CD14-positive monocyte (primary cell): ENCODE measurements at regions not wholly inside any gene's neighbourhood (a gene's known extent, or its start where the extent isn't known, plus 50 kb on each side); places are given as distances from the start of the nearest gene placed in this dataset.

Source experiments
- DNase-seq, 3 donors: peaks; one replicate each; pipeline ENCODE4 v3.0.0-alpha.2; 2011 to 2022
- H2AFZ ChIP-seq: 2 replicates; pipeline ENCODE4 v1.6.0; 2012; ENCODE audit warnings: mild to moderate bottlenecking, low read depth, low read length, inconsistent platforms; ENCODE audit not compliant: insufficient read depth, poor library complexity, severe bottlenecking
- H3K27ac ChIP-seq, 2 donors: 1 replicate in 1 of 2; 2 replicates in 1 of 2; pipeline ENCODE4 v1.5.1; 2012 to 2013; ENCODE audit warnings: low read length in 2 of 2, control low read depth in 1 of 2, inconsistent platforms in 1 of 2, low read depth in 1 of 2, mild to moderate bottlenecking in 1 of 2
- H3K27me3 ChIP-seq, 2 donors: one replicate each; pipeline versions ENCODE4 v1.6.0 to v1.6.1; 2011 to 2013; ENCODE audit warnings: low read length in 2 of 2; ENCODE audit not compliant: control insufficient read depth in 2 of 2, insufficient read depth in 2 of 2
- H3K36me3 ChIP-seq, 2 donors: replicated peaks in 1 of 2; 1 replicate in 1 of 2; 2 replicates in 1 of 2; pipeline versions ENCODE4 v1.5.1 to v1.6.1; 2012 to 2013; ENCODE audit warnings: low read length in 2 of 2, control low read depth in 1 of 2, inconsistent platforms in 1 of 2, mild to moderate bottlenecking in 1 of 2; ENCODE audit not compliant: insufficient read depth in 2 of 2, control insufficient read depth in 1 of 2
- H3K4me1 ChIP-seq, 2 donors: 1 replicate in 1 of 2; 2 replicates in 1 of 2; pipeline versions ENCODE4 v1.5.1 to v1.6.1; 2012 to 2013; ENCODE audit warnings: low read length in 2 of 2, control low read depth in 1 of 2, inconsistent platforms in 1 of 2, mild to moderate bottlenecking in 1 of 2, moderate library complexity in 1 of 2; ENCODE audit not compliant: insufficient read depth in 2 of 2, control insufficient read depth in 1 of 2
- H3K4me2 ChIP-seq: replicated peaks from 2 replicates; pipeline ENCODE3; 2012; ENCODE audit warnings: low read length, moderate library complexity, mild to moderate bottlenecking; ENCODE audit not compliant: poor library complexity, severe bottlenecking; ENCODE audit errors: extremely low read depth
- H3K4me3 ChIP-seq, 3 experiments: fragments of 200-600 bp in 1 of 3; sonication (generic) in 1 of 3; replicated peaks in 1 of 3; 1 replicate in 2 of 3; 2 replicates in 1 of 3; pipeline ENCODE4 v1.5.1; 2011 to 2013; ENCODE audit warnings: low read length in 3 of 3, mild to moderate bottlenecking in 3 of 3, control low read depth in 2 of 3, low read depth in 2 of 3, inconsistent platforms in 1 of 3, moderate library complexity in 1 of 3
- H3K79me2 ChIP-seq: 2 replicates; pipeline ENCODE4 v1.6.0; 2012; ENCODE audit warnings: mild to moderate bottlenecking, control low read depth, inconsistent platforms, low read length, moderate library complexity; ENCODE audit not compliant: insufficient read depth
- H3K9ac ChIP-seq: 2 replicates; pipeline ENCODE4 v1.6.0; 2017; ENCODE audit warnings: low read length, mild to moderate bottlenecking; ENCODE audit not compliant: insufficient read depth, poor library complexity, severe bottlenecking
- H3K9me3 ChIP-seq, 2 donors: replicated peaks in 1 of 2; 1 replicate in 1 of 2; 2 replicates in 1 of 2; pipeline versions ENCODE4 v1.5.1 to v1.6.1; 2012 to 2013; ENCODE audit warnings: low read length in 2 of 2, control low read depth in 1 of 2; ENCODE audit not compliant: control insufficient read depth in 1 of 2, insufficient read depth in 1 of 2
- H4K20me1 ChIP-seq: 2 replicates; pipeline ENCODE4 v1.6.0; 2012; ENCODE audit warnings: mild to moderate bottlenecking, low read length, control low read depth, moderate library complexity; ENCODE audit not compliant: insufficient read depth
- H3K27ac Mint-ChIP-seq, 7 donors: one replicate each; pipeline ENCODE4 v1.8.0; 2020; ENCODE audit warnings: mild to moderate bottlenecking in 7 of 7, mixed read lengths in 7 of 7, moderate library complexity in 6 of 7, inconsistent platforms in 2 of 7
- H3K27me3 Mint-ChIP-seq, 3 donors: one replicate each; pipeline ENCODE4 v1.8.0; 2021 to 2022; ENCODE audit warnings: low read depth in 3 of 3, mild to moderate bottlenecking in 3 of 3, mixed read lengths in 3 of 3, moderate library complexity in 3 of 3, inconsistent platforms in 1 of 3
- H3K36me3 Mint-ChIP-seq, 2 donors: one replicate each; pipeline ENCODE4 v1.8.0; 2020; ENCODE audit warnings: mixed read lengths in 2 of 2, inconsistent platforms in 1 of 2, mild to moderate bottlenecking in 1 of 2
- H3K4me1 Mint-ChIP-seq: one replicate; pipeline ENCODE4 v1.8.0; 2020; ENCODE audit warnings: mild to moderate bottlenecking, mixed read lengths
- H3K4me3 Mint-ChIP-seq, 2 donors: one replicate each; pipeline ENCODE4 v1.8.0; 2020; ENCODE audit warnings: mild to moderate bottlenecking in 2 of 2, mixed read lengths in 2 of 2, moderate library complexity in 1 of 2
- H3K9me3 Mint-ChIP-seq, 7 donors: one replicate each; pipeline ENCODE4 v1.8.0; 2020 to 2022; ENCODE audit warnings: mixed read lengths in 7 of 7, mild to moderate bottlenecking in 6 of 7, moderate library complexity in 6 of 7, inconsistent platforms in 2 of 7
- WGBS: methylation state at CpG from one replicate; pipeline ENCODE4 v1.1.5; 2013; ENCODE audit warnings: missing lambda C conversion rate; ENCODE audit not compliant: insufficient coverage; 5-methylcytosine and 5-hydroxymethylcytosine counted together
- intact Hi-C, 2 donors: fragments of 100-400 bp; cut with micrococcal nuclease; formaldehyde crosslinking; loops; one replicate each; pipeline versions ENCODE4 v1.15.0 to v1.15.1; 2023
- TF ChIP-seq, protein P1 (sequence below): fragments of 200-600 bp; IDR thresholded peaks from one replicate; pipeline ENCODE4 v1.8.0; 2022; ENCODE audit warnings: antibody characterized with exemption, mild to moderate bottlenecking

DNA sequence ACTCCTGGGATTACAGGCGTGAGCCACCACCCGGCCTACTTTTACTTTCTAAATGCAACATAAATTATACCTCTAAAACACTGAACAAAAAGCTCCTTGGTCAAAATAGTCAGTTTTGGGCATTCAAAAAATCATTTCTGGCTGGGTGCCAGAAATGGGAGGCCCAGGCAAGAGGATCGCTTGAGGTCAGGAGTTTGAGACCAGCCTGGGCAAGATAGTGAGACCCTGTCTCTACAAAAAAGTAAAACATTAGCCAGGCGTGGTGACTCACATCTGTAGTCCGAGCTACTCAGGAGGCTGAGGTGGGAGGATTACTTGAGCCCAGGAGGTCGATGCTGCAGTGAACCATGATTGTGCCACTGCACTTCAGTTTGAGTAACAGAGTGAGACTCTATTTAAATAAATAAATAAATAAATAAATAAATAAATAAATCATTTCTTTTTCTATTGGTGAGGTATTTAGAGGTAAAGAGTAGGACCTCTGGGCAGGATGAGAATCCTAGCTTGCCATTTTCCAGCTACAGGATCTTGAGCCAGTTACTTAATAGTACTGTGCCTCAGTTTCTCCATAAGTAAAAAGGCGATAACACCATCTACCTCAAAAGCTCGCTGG is 87.6 kb downstream of the SKIDA1 start:
- Mint-ChIP-seq H3K9me3 (peaks cover 0 to 3% (median 0%) of the 10 kb centered on the region in 7 donors), H3K4me1 (no peaks in the 10 kb centered on the region), H3K36me3 (no peaks in the 10 kb centered on the region), H3K27ac (no peak overlapping the region), H3K4me3 (no peak overlapping the region), H3K27me3 (peaks cover 0 to 3% (median 3%) of the 10 kb centered on the region in 3 donors)
- WGBS, result 100% methylated on average over 2 of the region's 8 CpGs
- Histone ChIP-seq H3K9ac (no peak overlapping the region), H3K27ac (no peak overlapping the region), H4K20me1 (no peaks in the 10 kb centered on the region), H3K27me3 (no peaks in the 10 kb centered on the region), H2AFZ (no peak overlapping the region), H3K4me2 (no peak overlapping the region), H3K4me3 (no peak overlapping the region), H3K4me1 (no peaks in the 10 kb centered on the region), H3K79me2 (no peaks in the 10 kb centered on the region), H3K9me3 (no peaks in the 10 kb centered on the region), H3K36me3 (no peaks in the 10 kb centered on the region)
- no peak for DNase-seq
- intact Hi-C loops, result no loop called here
- TF ChIP-seq, protein P1, sequence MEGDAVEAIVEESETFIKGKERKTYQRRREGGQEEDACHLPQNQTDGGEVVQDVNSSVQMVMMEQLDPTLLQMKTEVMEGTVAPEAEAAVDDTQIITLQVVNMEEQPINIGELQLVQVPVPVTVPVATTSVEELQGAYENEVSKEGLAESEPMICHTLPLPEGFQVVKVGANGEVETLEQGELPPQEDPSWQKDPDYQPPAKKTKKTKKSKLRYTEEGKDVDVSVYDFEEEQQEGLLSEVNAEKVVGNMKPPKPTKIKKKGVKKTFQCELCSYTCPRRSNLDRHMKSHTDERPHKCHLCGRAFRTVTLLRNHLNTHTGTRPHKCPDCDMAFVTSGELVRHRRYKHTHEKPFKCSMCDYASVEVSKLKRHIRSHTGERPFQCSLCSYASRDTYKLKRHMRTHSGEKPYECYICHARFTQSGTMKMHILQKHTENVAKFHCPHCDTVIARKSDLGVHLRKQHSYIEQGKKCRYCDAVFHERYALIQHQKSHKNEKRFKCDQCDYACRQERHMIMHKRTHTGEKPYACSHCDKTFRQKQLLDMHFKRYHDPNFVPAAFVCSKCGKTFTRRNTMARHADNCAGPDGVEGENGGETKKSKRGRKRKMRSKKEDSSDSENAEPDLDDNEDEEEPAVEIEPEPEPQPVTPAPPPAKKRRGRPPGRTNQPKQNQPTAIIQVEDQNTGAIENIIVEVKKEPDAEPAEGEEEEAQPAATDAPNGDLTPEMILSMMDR, result no peak

DNA sequence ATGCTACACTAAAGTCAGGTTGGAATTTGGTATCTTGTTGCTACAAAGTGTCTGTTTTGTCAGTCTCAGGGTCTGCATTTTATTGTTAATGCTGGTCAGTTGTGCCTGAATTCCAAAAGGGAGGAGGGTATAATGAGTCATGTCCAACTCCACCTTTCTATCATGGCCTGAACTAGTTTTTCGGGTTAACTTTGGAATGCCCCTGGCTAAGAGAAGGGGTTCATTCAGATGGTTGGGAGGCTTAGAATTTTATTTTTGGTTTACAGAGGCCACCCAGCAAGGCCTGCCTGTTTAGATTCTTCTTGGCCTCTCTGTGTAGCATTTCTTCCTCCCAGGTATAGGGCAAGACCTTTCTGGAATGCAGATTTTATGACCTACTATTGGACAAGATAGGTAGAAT is 93.2 kb downstream of the SKIDA1 start:
- no peaks in the 10 kb centered on the region for H3K36me3 ChIP-seq

More for the DNA sequence above, 93.2 kb downstream of the SKIDA1 start:
- H3K27ac ChIP-seq, result no peak overlapping the region
- H3K4me3 Mint-ChIP-seq, result no peak overlapping the region
- no peak overlapping the region for H2AFZ ChIP-seq
- no peak for DNase-seq
- H4K20me1 ChIP-seq, result no peaks in the 10 kb centered on the region
- no CpG with 5 or more reads among the region's 1 CpG for WGBS
- intact Hi-C loops, result no loop called here
- no peak overlapping the region for H3K9ac ChIP-seq
- no peak overlapping the region for H3K27ac Mint-ChIP-seq
- H3K27me3 ChIP-seq, result no peaks in the 10 kb centered on the region
- TF ChIP-seq, protein P1, result no peak
- peaks cover 0 to 10% (median 5%) of the 10 kb centered on the region in 7 donors for H3K9me3 Mint-ChIP-seq
- no peaks in the 10 kb centered on the region for H3K4me1 Mint-ChIP-seq
- peaks cover 2 to 13% (median 5%) of the 10 kb centered on the region in 3 donors for H3K27me3 Mint-ChIP-seq
- H3K4me3 ChIP-seq, result no peak overlapping the region
- H3K36me3 Mint-ChIP-seq, result no peaks in the 10 kb centered on the region
- H3K4me1 ChIP-seq, result no peaks in the 10 kb centered on the region
- H3K9me3 ChIP-seq, result no peaks in the 10 kb centered on the region
- H3K4me2 ChIP-seq, result no peak overlapping the region
- H3K79me2 ChIP-seq, result no peaks in the 10 kb centered on the region
